OCI-LY7 (cell line): ENCODE measurements at regions not wholly inside any gene's neighbourhood (a gene's known extent, or its start where the extent isn't known, plus 50 kb on each side); places are given as distances from the start of the nearest gene placed in this dataset.

Experiments used
- BruUV-seq: library from RNA; stranded (reverse); fragments of 400-500 nt; replicated peaks from 2 replicates; lab custom pipeline; 2021; lab: Mats Ljungman, UMichigan
- CTCF ChIA-PET: fragments of 300-600 bp; sonication (Branson Sonifier 250); formaldehyde crosslinking; loops from one replicate; lab custom pipeline; 2022; ENCODE audit warnings: antibody characterized with exemption; ENCODE audit not compliant: unreplicated experiment; lab: Charles Lee
- POLR2A ChIA-PET: fragments of 300-600 bp; sonication (Branson Sonifier 250); formaldehyde crosslinking; loops from one replicate; lab custom pipeline; 2022; ENCODE audit warnings: antibody characterized with exemption; lab: Charles Lee
- DNase-seq: peaks from one replicate; pipeline ENCODE4 v3.0.0-alpha.2; 2015; ENCODE audit warnings: low spot score
- H2AFZ ChIP-seq: fragments of 200-600 bp; sonication (generic), shearing (Covaris generic); 2 replicates; pipeline ENCODE4 v1.6.1; 2014; ENCODE audit warnings: mild to moderate bottlenecking, antibody characterized with exemption, low read length, moderate library complexity
- H3K27ac ChIP-seq: fragments of 200-600 bp; sonication (generic); 2 replicates; pipeline ENCODE4 v1.5.1; 2014; ENCODE audit warnings: mixed run types, low read depth, mild to moderate bottlenecking, moderate library complexity, low read length, inconsistent platforms; ENCODE audit not compliant: poor library complexity, severe bottlenecking
- H3K36me3 ChIP-seq: fragments of 200-600 bp; sonication (generic); 2 replicates; pipeline ENCODE4 v1.6.1; 2014; ENCODE audit warnings: mild to moderate bottlenecking, antibody characterized with exemption, low read length, moderate library complexity, mixed read lengths; ENCODE audit not compliant: insufficient read depth
- H3K4me1 ChIP-seq: fragments of 200-600 bp; sonication (generic); 2 replicates; pipeline ENCODE4 v1.5.1; 2014; ENCODE audit warnings: mild to moderate bottlenecking, low read length; ENCODE audit not compliant: insufficient read depth, poor library complexity, severe bottlenecking
- H3K4me2 ChIP-seq: fragments of 200-600 bp; sonication (generic); 2 replicates; pipeline ENCODE4 v1.6.1; 2014; ENCODE audit warnings: mild to moderate bottlenecking, low read length
- H3K4me3 ChIP-seq: fragments of 200-600 bp; sonication (generic); 2 replicates; pipeline ENCODE4 v1.5.1; 2014; ENCODE audit warnings: mild to moderate bottlenecking, low read depth, low read length; ENCODE audit not compliant: poor library complexity, severe bottlenecking
- H3K79me2 ChIP-seq: fragments of 200-600 bp; sonication (generic); 2 replicates; pipeline ENCODE4 v1.6.1; 2016; ENCODE audit warnings: low read depth, mild to moderate bottlenecking, low read length, moderate library complexity, mixed read lengths; ENCODE audit not compliant: insufficient read depth
- H3K9me2 ChIP-seq: fragments of 200-600 bp; sonication (generic); 2 replicates; pipeline ENCODE4 v1.6.1; 2016; ENCODE audit warnings: mild to moderate bottlenecking, low read length, mixed read lengths; ENCODE audit not compliant: insufficient read depth
- H3K9me3 ChIP-seq: fragments of 200-600 bp; sonication (generic); 2 replicates; pipeline ENCODE4 v1.6.1; 2014; ENCODE audit warnings: mild to moderate bottlenecking, mixed run types, low read length, mixed read lengths
- H4K20me1 ChIP-seq: fragments of 200-600 bp; sonication (generic); 2 replicates; pipeline ENCODE4 v1.6.1; 2014; ENCODE audit warnings: mild to moderate bottlenecking, antibody characterized with exemption, low read length, moderate library complexity, mixed read lengths; ENCODE audit not compliant: insufficient read depth
- EZH2phosphoT487 ChIP-seq: fragments of 200-600 bp; sonication (generic); IDR thresholded peaks from 2 replicates; pipeline ENCODE4 v1.6.1; 2018; ENCODE audit warnings: low read depth, borderline replicate concordance, mild to moderate bottlenecking, mixed run types, antibody characterized with exemption, low read length, moderate library complexity, mixed read lengths
- intact Hi-C: fragments of 100-400 bp; cut with micrococcal nuclease; formaldehyde crosslinking; loops from one replicate; pipeline ENCODE4 v1.10.0; 2022; ENCODE audit not compliant: unreplicated experiment
- TF ChIP-seq, protein P1 (sequence below): fragments of 200-600 bp; sonication (generic); conservative IDR thresholded peaks from 2 replicates; pipeline ENCODE4 v1.5.1; 2014; ENCODE audit warnings: mild to moderate bottlenecking, antibody characterized with exemption, low read length, moderate library complexity, mixed read lengths

DNA sequence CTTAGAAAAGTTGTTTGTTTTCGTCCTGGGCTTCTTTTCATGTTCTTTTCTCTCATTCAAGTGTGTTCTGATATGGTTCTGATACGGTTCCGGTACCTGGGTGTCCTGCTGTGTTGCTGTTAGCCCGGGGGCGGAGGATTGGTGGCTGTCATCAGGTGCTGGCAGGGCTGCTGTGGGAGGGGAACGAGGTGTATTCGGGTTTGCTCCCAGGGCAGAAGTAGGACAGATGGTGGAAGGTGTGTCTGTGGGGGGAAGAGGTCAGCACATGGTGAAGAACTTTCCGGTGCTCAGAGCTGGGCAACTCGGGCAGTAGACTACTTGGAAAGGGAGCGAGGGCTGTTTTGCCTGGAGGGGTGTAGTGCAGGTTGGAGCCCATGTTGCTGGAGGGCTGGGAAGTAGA is 70.2 kb downstream of the SLC25A47 start:
- no peak for DNase-seq
- Histone ChIP-seq H3K4me3 (no peak overlapping the region), H2AFZ (no peak overlapping the region), H3K36me3 (no peaks in the 10 kb centered on the region), H3K4me1 (no peaks in the 10 kb centered on the region), H3K9me3 (no peaks in the 10 kb centered on the region), H3K27ac (no peak overlapping the region), H3K79me2 (no peaks in the 10 kb centered on the region), H4K20me1 (no peaks in the 10 kb centered on the region), H3K9me2 (no peaks in the 10 kb centered on the region), H3K4me2 (no peak overlapping the region)
- intact Hi-C loops: no loop called here
- TF ChIP-seq, protein P1, sequence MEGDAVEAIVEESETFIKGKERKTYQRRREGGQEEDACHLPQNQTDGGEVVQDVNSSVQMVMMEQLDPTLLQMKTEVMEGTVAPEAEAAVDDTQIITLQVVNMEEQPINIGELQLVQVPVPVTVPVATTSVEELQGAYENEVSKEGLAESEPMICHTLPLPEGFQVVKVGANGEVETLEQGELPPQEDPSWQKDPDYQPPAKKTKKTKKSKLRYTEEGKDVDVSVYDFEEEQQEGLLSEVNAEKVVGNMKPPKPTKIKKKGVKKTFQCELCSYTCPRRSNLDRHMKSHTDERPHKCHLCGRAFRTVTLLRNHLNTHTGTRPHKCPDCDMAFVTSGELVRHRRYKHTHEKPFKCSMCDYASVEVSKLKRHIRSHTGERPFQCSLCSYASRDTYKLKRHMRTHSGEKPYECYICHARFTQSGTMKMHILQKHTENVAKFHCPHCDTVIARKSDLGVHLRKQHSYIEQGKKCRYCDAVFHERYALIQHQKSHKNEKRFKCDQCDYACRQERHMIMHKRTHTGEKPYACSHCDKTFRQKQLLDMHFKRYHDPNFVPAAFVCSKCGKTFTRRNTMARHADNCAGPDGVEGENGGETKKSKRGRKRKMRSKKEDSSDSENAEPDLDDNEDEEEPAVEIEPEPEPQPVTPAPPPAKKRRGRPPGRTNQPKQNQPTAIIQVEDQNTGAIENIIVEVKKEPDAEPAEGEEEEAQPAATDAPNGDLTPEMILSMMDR: no peak
- no peak for TF ChIP-seq EZH2phosphoT487
- ChIA-PET POLR2A (no interaction called here), CTCF (no interaction called here)
- BruUV-seq: no TSS peak

DNA sequence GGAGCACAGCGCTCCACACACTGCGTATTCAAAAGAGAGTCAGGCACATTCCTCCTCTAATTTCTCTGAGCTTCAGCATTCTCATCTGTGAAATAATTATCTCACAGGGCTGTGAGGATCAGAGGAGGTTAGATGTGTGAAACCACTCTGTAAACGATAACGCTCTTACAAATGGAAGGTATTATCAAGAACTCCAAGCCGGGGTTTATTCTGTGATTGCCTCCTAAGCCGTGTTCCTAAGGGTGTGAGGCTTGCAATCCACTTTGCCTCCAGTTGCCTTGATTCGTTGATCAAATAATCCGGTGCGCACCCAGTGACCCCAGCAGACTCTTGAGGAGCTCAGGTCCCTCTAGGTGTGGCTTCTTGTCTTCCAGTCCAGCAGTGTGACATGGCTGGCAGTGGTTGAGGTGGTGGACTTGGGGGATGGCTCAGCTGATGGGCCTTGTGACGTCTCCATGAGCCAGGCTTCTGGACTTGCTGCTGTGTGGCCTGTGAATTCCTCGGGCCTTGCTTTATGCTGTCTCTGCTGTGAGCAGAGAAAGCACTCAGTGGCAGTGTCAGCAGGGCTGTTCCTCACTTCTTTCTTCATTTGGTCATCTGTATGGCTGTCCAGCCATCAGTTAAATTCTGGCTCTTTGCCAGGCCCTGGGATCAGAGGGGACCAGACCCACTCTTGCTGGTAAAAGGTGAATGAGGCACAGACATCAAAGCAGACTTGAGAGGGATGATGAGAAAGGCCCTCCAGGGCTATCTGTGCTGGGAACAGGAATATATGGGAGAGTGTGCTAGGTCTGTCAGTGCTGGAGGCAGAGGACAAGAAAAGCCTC is 71.0 kb downstream of the SLC25A47 start:
- BruUV-seq: no TSS peak
- POLR2A ChIA-PET: no interaction called here

More for the DNA sequence above, 71.0 kb downstream of the SLC25A47 start:
- DNase-seq: no peak
- no peaks in the 10 kb centered on the region for H3K9me3 ChIP-seq
- H3K27ac ChIP-seq: no peak overlapping the region
- CTCF ChIA-PET: no interaction called here
- no peak overlapping the region for H3K4me2 ChIP-seq
- no peaks in the 10 kb centered on the region for H3K9me2 ChIP-seq
- no peak for TF ChIP-seq EZH2phosphoT487
- TF ChIP-seq, protein P1: no peak
- H3K4me3 ChIP-seq: no peak overlapping the region
- H2AFZ ChIP-seq: no peak overlapping the region
- no peaks in the 10 kb centered on the region for H3K4me1 ChIP-seq
- intact Hi-C loops: no loop called here
- H3K36me3 ChIP-seq: no peaks in the 10 kb centered on the region
- no peaks in the 10 kb centered on the region for H4K20me1 ChIP-seq
- no peaks in the 10 kb centered on the region for H3K79me2 ChIP-seq
